WERI-Rb-1 (cell line): ENCODE measurements at regions not wholly inside any gene's neighbourhood (a gene's known extent, or its start where the extent isn't known, plus 50 kb on each side); places are given as distances from the start of the nearest gene placed in this dataset.

Experiments
- DNase-seq: peaks from one replicate; pipeline ENCODE4 v3.0.0-alpha.2; 2020
- H3K27ac ChIP-seq: fragments of 250-450 bp; sonication (Bioruptor Pico); 2 replicates; pipeline ENCODE4 v1.5.1; 2020; ENCODE audit warnings: mild to moderate bottlenecking, moderate library complexity
- H3K27me3 ChIP-seq: fragments of 250-450 bp; sonication (Bioruptor Pico); 2 replicates; pipeline ENCODE4 v1.5.1; 2021; ENCODE audit warnings: mild to moderate bottlenecking, low read depth, moderate library complexity; ENCODE audit not compliant: insufficient read depth, severe bottlenecking
- H3K36me3 ChIP-seq: fragments of 250-450 bp; sonication (Bioruptor Pico); 2 replicates; pipeline ENCODE4 v1.5.1; 2020; ENCODE audit warnings: mild to moderate bottlenecking, moderate library complexity
- H3K4me3 ChIP-seq: 2 replicates; pipeline ENCODE4 v1.5.1; 2011; ENCODE audit warnings: low read depth, mild to moderate bottlenecking, control low read depth, low read length
- H3K9me3 ChIP-seq: fragments of 250-450 bp; sonication (Bioruptor Pico); 2 replicates; pipeline ENCODE4 v1.5.1; 2021; ENCODE audit warnings: mild to moderate bottlenecking, moderate library complexity; ENCODE audit not compliant: severe bottlenecking
- CTCF ChIP-seq: IDR thresholded peaks from 2 replicates; pipeline ENCODE4 v1.5.1; 2011; ENCODE audit warnings: low read depth, mild to moderate bottlenecking, control low read depth, inconsistent platforms, low read length

GRCh38 chr6:140289186-140289585 is 914.7 kb upstream of the CITED2 start:
- DNase-seq = no peak
- Histone ChIP-seq H3K27me3 (no peaks in the 10 kb centered on the region), H3K36me3 (no peaks in the 10 kb centered on the region), H3K9me3 (no peaks in the 10 kb centered on the region), H3K27ac (no peak overlapping the region), H3K4me3 (no peak overlapping the region)
- no peak for TF ChIP-seq CTCF

GRCh38 chr6:140285998-140286690 is 911.7 kb upstream of the CITED2 start:
- Histone ChIP-seq H3K9me3 (no peaks in the 10 kb centered on the region), H3K36me3 (no peaks in the 10 kb centered on the region), H3K4me3 (no peak overlapping the region), H3K27ac (no peak overlapping the region), H3K27me3 (no peaks in the 10 kb centered on the region)
- TF ChIP-seq CTCF = no peak
- no peak for DNase-seq

GRCh38 chr6:140285471-140285870 is 911.0 kb upstream of the CITED2 start:
- no peak overlapping the region for H3K4me3 ChIP-seq
- no peaks in the 10 kb centered on the region for H3K9me3 ChIP-seq
- DNase-seq = no peak
- no peaks in the 10 kb centered on the region for H3K27me3 ChIP-seq
- H3K36me3 ChIP-seq = no peaks in the 10 kb centered on the region
- TF ChIP-seq CTCF = no peak
- no peak overlapping the region for H3K27ac ChIP-seq

- Histone ChIP-seq H3K27ac (no peak overlapping the region), H3K36me3 (no peaks in the 10 kb centered on the region), H3K4me3 (no peak overlapping the region), H3K27me3 (no peaks in the 10 kb centered on the region), H3K9me3 (no peaks in the 10 kb centered on the region)
- TF ChIP-seq CTCF = no peak
- no peak for DNase-seq
These were observed 910.4 kb upstream of the CITED2 start for GRCh38 chr6:140284871-140285270.

GRCh38 chr6:140283197-140283596 is 908.7 kb upstream of the CITED2 start:
- no peak for TF ChIP-seq CTCF
- no peaks in the 10 kb centered on the region for H3K36me3 ChIP-seq
- no peaks in the 10 kb centered on the region for H3K27me3 ChIP-seq
- H3K9me3 ChIP-seq = no peaks in the 10 kb centered on the region
- H3K4me3 ChIP-seq = no peak overlapping the region
- no peak overlapping the region for H3K27ac ChIP-seq
- DNase-seq = no peak

GRCh38 chr6:140281767-140282166 is 907.3 kb upstream of the CITED2 start:
- Histone ChIP-seq H3K4me3 (no peak overlapping the region), H3K27me3 (no peaks in the 10 kb centered on the region), H3K36me3 (no peaks in the 10 kb centered on the region), H3K27ac (no peak overlapping the region), H3K9me3 (no peaks in the 10 kb centered on the region)
- no peak for DNase-seq
- TF ChIP-seq CTCF = no peak
